GM06990 (cell line): ENCODE measurements at regions not wholly inside any gene's neighbourhood (a gene's known extent, or its start where the extent isn't known, plus 50 kb on each side); places are given as distances from the start of the nearest gene placed in this dataset.

ENCODE experiments used
- DNase-seq: peaks from one replicate; pipeline ENCODE4 v3.0.0-alpha.2; 2011; ENCODE audit not compliant: insufficient read length; ENCODE audit errors: extremely low read depth
- H3K27me3 ChIP-seq: replicated peaks from 2 replicates; pipeline ENCODE4 v1.6.0; 2011; ENCODE audit warnings: low read length; ENCODE audit not compliant: control insufficient read depth, insufficient read depth
- H3K36me3 ChIP-seq: 2 replicates; pipeline ENCODE4 v1.5.1; 2011; ENCODE audit warnings: low read length; ENCODE audit not compliant: control insufficient read depth, insufficient read depth
- H3K4me3 ChIP-seq: replicated peaks from 2 replicates; pipeline ENCODE4 v1.5.1; 2011; ENCODE audit warnings: low read depth, mild to moderate bottlenecking, control low read depth, low read length
- CTCF ChIP-seq: IDR thresholded peaks from 2 replicates; pipeline ENCODE4 v1.5.1; 2011; ENCODE audit warnings: low read length, control low read depth, mild to moderate bottlenecking, inconsistent platforms; ENCODE audit not compliant: insufficient read depth, poor library complexity, severe bottlenecking

- H3K27me3 ChIP-seq: no peaks in the 10 kb centered on the region
- no peaks in the 10 kb centered on the region for H3K36me3 ChIP-seq
- DNase-seq: no peak
- H3K4me3 ChIP-seq: no peak overlapping the region
- no peak for TF ChIP-seq CTCF
Measured at GRCh38 chr14:53696217-53696965, 260.2 kb downstream of the BMP4 start.

GRCh38 chr14:53695692-53696214, 260.9 kb downstream of the BMP4 start:
- Histone ChIP-seq H3K4me3 (no peak overlapping the region), H3K36me3 (no peaks in the 10 kb centered on the region), H3K27me3 (no peaks in the 10 kb centered on the region)
- no peak for DNase-seq
- no peak for TF ChIP-seq CTCF

GRCh38 chr14:53692885-53693284, 263.7 kb downstream of the BMP4 start:
- no peak for DNase-seq
- H3K27me3 ChIP-seq: no peaks in the 10 kb centered on the region
- H3K4me3 ChIP-seq: no peak overlapping the region
- H3K36me3 ChIP-seq: no peaks in the 10 kb centered on the region
- TF ChIP-seq CTCF: no peak

- DNase-seq: no peak
- H3K36me3 ChIP-seq: no peaks in the 10 kb centered on the region
- no peak overlapping the region for H3K4me3 ChIP-seq
- H3K27me3 ChIP-seq: no peaks in the 10 kb centered on the region
- TF ChIP-seq CTCF: no peak
Measured at GRCh38 chr14:53692451-53692850, 264.2 kb downstream of the BMP4 start.

- no peaks in the 10 kb centered on the region for H3K27me3 ChIP-seq
- no peaks in the 10 kb centered on the region for H3K36me3 ChIP-seq
- no peak for TF ChIP-seq CTCF
- no peak for DNase-seq
- H3K4me3 ChIP-seq: no peak overlapping the region
Measured at GRCh38 chr14:53683229-53683628, 273.4 kb downstream of the BMP4 start.
